OCI-M1 (cell line): ENCODE measurements at regions not wholly inside any gene's neighbourhood (a gene's known extent, or its start where the extent isn't known, plus 50 kb on each side); places are given as distances from the start of the nearest gene placed in this dataset.
A peak's percentile ranks its signal among the peaks of the same experiment; 100 is the strongest.

ENCODE experiments used
- DNase-seq: peaks from one replicate; lab custom pipeline; 2025; lab: John Stamatoyannopoulos, UW

GRCh38 chr7:84879570-84880325 is 307.1 kb downstream of the SEMA3D start:
- no peak for DNase-seq

DNA sequence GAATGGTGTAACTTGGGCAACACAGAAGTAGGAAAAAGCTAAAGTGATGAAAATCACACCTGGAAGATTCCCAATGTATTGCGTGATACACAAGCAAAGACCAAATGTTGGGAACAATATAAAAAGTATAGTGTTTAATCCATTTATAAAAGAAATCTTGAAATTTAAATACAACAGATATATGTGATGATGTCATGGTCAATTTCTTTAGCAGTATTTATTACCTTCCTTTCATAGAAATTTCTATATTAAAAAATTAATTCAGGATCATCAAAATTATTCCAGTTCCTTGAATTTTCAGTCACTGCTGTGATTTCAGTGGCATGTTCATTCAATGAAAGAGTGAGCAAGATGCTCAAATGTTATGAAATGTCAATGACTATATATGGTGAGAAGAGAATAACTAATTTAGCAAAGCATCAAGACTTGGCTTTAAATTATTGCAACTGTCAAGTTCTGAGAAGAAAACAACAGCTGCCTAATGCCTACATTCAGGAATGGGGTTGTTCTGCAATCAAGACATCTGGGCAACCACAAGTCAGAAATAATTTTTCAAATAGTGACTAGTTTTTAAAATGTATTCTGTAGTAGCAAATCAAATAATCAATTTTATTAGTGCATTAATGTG is 308.8 kb downstream of the SEMA3D start:
- DNase-seq, result no peak

GRCh38 chr7:84876061-84876821 is 310.6 kb downstream of the SEMA3D start:
- DNase-seq, result no peak

- no peak for DNase-seq
These were observed 321.3 kb downstream of the SEMA3D start for GRCh38 chr7:84865560-84865959.

GRCh38 chr7:84857336-84857735 is 329.5 kb downstream of the SEMA3D start:
- no peak for DNase-seq

DNA sequence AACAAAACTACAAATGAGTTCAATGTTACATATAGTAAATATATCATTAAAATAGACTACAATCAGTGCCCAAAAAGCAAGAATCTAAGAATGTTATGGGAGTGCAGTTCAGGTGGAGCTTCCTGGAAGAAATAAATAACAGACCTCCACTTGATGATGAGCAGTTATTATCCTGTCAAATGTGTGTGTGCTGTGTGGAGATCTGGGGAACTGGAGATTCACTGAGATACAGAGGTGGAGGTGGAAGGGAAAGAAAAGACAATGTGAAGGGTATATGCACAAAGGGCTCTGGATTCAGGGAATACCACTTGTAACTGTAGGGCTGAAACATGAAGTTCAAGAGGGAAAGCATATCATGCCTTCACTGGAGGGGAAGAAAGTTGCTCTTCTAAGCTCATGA is 331.1 kb downstream of the SEMA3D start:
- no peak for DNase-seq

- peak; percentile 39 for DNase-seq
These were observed 337.9 kb downstream of the SEMA3D start for GRCh38 chr7:84848974-84849372.

DNA sequence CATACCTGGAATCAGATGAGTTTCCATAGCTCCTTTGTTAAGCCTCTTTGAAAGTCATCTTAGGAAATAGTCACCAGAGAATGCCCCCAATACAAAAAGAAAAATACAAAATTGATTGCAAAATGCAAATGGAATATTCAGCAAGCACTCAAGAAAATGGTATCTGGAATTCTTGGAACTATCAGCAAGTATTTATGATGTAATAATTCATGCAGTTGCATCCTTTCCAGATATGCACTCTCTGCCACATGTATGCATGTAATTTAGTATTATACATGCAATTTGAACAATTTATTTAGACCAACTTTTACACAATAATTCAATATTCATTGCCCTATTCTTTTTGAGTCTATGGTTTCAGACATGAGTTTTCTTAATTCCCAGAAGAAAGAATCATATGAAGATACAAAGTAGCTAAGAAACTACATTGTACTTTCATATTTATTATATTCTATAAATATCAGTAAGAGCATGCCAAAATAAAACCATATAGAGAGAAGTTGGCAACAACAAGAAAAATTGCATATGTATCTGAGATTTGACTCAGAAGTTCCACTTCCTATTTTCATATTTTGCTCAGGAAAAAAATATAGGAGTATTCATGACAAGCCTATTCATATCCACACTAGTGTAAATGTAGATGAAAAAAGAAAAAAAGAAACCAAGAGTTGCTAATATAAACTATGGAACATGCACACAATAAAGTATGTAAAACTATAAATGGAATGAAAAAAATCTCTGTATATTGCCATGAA is 338.5 kb downstream of the SEMA3D start:
- DNase-seq, result peak; percentile 53

- peak; percentile 57 for DNase-seq
These were observed 339.1 kb downstream of the SEMA3D start for GRCh38 chr7:84847790-84848189.

GRCh38 chr7:84847038-84847437 is 339.8 kb downstream of the SEMA3D start:
- peak; percentile 41 for DNase-seq

DNA sequence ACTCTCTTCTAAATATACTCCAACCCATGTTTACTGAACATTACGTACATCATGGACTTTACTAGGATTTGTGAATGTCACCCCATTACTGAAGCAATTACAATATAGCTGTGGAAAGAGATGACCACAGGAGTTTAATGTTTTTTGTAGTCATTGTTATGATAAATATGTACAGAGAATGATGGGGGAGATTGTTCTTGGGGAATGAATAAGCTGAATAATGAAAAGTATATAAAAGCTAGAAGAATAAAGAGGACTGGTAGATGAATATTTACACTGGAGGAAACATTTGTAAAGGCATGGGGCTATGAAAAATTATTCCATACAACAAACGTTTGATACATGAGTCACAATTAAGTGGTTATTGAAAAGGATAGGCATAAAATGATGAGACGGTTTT is 340.9 kb downstream of the SEMA3D start:
- no peak for DNase-seq

GRCh38 chr7:84844771-84845170 is 342.1 kb downstream of the SEMA3D start:
- DNase-seq, result no peak

DNA sequence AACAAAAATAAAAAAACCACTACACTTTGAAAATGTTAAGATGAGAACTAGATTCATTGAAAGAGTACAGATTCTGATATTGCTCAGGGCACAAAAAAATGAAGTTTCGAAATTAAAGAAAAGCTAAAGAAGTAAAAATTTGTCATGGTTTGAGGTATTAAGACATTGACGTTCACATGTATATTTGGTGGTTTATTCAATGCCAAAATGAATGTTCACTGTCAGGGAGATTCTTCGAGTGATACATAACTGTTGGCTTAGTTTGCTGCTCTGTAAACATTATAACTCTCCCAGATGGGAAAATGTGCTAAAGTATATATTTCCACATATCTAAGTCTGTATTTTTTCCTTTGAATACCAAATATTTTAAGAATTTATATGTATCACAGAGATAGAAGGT is 345.0 kb downstream of the SEMA3D start:
- DNase-seq, result no peak

- DNase-seq, result no peak
These were observed 348.0 kb downstream of the SEMA3D start for GRCh38 chr7:84838857-84839256.

GRCh38 chr7:84837405-84837804 is 349.5 kb downstream of the SEMA3D start:
- DNase-seq, result peak; percentile 68

DNA sequence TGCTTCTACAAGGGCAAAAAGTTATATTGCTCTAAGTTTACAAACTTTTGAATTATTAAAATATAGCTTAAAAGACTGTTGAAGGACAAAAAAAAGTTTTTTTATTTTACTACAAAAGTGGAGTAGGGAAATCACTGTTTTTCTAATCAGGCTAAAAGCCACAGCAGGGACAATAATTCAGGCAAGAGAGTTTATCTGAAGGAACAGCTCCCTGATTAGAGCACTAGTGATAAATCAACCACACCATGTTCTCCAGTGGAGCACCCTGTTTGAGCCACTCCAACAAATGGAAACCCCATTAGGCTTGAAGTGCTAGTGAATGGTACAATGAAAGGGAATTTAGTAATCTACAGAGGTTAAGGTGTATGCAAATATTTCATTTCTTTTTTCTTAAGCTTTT is 357.1 kb downstream of the SEMA3D start:
- DNase-seq, result peak; percentile 48

DNA sequence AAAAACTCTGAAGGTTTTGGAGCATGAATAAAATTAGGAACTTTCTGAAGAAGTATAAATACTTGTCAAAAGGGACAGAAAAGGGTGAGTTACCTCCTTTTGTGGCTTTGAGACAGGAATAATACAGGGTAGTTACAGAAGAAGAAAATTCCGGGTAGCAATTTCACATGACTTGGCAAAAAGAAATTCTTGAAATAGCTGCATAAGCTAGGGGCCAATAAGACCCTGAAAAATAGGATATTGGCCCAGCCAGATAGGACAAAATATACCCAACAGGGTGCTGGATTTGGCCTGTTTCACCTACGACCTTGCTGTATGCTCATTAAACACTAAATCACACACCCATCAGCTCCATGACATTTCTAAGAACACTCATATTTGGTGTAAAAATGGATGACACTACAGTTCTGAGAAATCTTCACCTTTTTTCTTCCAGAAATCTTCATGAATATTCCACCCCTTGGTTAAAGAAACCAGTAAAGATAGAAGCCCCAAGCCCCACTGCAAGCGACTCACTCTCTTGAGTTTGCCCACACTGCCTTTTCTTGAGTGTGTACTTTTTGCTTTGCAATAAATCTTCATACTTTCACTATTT is 362.7 kb downstream of the SEMA3D start:
- DNase-seq, result peak; percentile 37

DNA sequence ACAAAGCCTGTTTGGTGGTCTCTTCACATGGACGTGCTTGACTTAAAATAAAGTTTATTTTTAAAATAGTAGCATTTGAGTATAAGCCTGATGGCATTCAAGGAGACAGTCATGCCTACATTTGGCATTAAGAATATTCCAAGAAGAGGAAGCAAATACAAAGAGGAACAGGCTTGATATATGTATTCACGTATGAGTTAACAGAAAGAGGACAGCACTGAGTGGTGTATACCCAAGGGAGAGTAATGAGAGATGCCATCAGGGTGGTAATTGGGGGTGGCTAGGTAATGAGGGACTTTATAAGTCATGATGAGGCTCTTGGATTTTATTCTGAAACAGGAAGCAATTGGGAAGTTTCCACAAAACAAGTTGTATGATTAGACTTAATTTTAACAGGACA is 363.3 kb downstream of the SEMA3D start:
- peak; percentile 50 for DNase-seq

GRCh38 chr7:84822941-84823510 is 363.8 kb downstream of the SEMA3D start:
- peak; percentile 37 for DNase-seq

DNA sequence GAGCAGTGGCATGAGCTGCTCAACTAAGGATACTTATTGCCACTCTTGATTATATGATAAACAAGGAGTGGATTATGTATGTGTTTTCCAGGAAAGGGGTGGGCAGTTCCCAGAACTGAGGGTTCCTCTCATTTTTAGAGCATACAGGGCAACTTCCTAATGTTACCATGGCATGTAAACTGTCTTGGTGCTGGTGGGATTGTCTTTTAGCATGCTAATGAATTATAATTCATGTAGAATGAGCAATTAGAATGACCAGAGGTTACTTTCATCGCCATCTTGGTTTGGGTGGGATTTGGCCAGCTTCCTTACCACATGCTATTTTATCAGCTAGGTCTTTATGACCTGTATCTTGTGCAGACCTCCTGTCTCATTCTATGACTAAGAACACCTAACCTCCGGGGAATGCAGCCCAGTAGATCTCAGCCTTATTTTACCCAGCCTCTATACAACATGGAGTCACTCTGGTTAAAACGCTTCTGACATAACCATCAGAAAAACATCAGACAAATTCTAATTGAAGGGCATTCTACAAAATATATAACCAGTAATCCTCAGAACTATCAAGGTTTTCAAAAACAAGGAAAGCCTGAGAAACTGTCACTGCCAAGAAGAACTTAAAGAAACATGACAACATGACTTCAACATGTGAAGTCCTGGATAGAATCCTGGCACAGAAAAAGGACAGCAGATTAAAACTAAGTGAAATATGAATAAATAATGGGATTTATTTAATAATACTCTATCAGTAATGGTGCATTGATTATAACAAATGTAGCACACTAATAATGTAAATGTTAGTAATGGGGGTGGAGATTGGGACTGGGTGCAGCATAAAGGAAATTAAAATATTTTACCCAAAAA is 365.0 kb downstream of the SEMA3D start:
- peak; percentile 84 for DNase-seq

DNA sequence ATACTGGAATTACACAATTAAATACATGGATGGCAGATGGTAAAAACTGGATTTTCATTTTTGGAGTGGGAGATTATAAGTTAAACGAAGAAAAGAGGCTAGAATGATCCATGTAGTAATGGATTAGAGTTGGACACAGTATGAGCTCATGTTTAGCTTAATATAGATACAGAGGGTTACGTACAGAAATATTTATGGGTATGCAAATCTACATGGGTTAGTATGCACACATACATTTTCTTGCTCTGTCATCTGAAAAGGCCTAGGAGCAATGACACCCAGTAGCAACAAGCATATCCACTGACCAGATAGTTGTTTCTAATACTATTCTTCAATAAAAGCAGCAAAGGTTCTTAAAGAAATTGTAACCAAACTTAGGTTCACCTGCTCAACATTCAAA is 366.4 kb downstream of the SEMA3D start:
- DNase-seq, result no peak
